ENCODE measurements at regions not wholly inside any gene's neighbourhood (a gene's known extent, or its start where the extent isn't known, plus 50 kb on each side); places are given as distances from the start of the nearest gene placed in this dataset.

- TF ChIP-seq CTCF (IDR thresholded peaks at IDR 0.05; ENCODE audit: poor library complexity, severe bottlenecking) = no peak
- H3K27ac ChIP-seq (ENCODE audit: poor library complexity, severe bottlenecking) = no peak overlapping the region
- H3K9me3 ChIP-seq (ENCODE audit: severe bottlenecking) = peaks cover 2% of the 10 kb centered on the region
- no peaks in the 10 kb centered on the region for H3K27me3 ChIP-seq (ENCODE audit: insufficient read depth, poor library complexity, severe bottlenecking)
- H3K4me1 ChIP-seq (ENCODE audit: insufficient read depth, poor library complexity, severe bottlenecking) = peaks cover 5% of the 10 kb centered on the region
- DNase-seq (ENCODE audit: low spot score) (no peak), ATAC-seq (ENCODE audit: low read depth) (no peak)
- H3K4me3 ChIP-seq (ENCODE audit: severe bottlenecking) = no peak overlapping the region
- no peaks in the 10 kb centered on the region for H3K36me3 ChIP-seq (ENCODE audit: low read depth)
These were observed 497.7 kb upstream of the WWC1 start for GRCh38 chr5:167793700-167794099.

DNA sequence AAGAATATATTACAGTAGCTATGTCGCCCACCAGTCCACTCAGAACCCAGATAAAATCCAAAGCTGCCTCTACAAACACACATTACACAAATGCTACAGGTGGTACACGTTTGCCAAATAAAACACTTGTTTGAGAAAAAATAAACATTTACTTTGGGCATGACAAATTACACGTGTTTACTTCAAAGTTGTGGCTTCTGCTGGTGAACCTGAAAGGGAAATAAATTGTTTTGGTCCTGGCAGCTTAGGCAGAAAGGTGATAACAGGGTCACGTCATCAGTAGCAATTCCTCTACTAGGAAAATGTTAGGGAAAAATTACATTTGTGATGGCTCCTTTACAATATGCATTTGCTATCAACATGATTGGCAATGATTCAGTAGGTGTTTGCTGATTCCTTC, 497.3 kb upstream of the WWC1 start:
- no peak for ATAC-seq (ENCODE audit: low read depth)
- no peaks in the 10 kb centered on the region for H3K36me3 ChIP-seq (ENCODE audit: low read depth)
- no peak for DNase-seq (ENCODE audit: low spot score)
- no peak overlapping the region for H3K27ac ChIP-seq (ENCODE audit: poor library complexity, severe bottlenecking)
- H3K4me1 ChIP-seq (ENCODE audit: insufficient read depth, poor library complexity, severe bottlenecking) = peaks cover 5% of the 10 kb centered on the region
- H3K9me3 ChIP-seq (ENCODE audit: severe bottlenecking) = peaks cover 2% of the 10 kb centered on the region
- no peak for TF ChIP-seq CTCF (IDR thresholded peaks at IDR 0.05; ENCODE audit: poor library complexity, severe bottlenecking)
- no peaks in the 10 kb centered on the region for H3K27me3 ChIP-seq (ENCODE audit: insufficient read depth, poor library complexity, severe bottlenecking)
- no peak overlapping the region for H3K4me3 ChIP-seq (ENCODE audit: severe bottlenecking)

DNA sequence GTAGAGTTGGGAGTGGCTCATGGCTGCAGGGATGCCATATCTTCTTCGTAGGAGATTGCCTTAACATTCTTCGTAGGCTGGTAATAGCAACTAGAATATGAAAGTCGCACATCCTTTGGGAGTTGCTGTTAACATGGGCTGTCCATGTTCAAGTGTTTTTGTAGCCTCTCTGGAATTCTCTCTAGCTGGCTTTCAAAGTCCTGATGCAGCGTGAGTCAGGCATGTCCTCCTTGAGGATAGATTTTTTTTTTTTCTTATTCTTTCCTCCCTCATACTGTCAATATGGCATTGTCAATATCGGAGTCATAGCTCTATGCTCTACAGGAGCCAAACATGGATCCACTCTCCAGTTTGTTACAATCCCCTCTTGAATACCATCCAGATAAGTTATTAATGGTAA, 494.8 kb upstream of the WWC1 start:
- Histone ChIP-seq H3K27me3 (ENCODE audit: insufficient read depth, poor library complexity, severe bottlenecking) (no peaks in the 10 kb centered on the region), H3K36me3 (ENCODE audit: low read depth) (no peaks in the 10 kb centered on the region), H3K27ac (ENCODE audit: poor library complexity, severe bottlenecking) (no peak overlapping the region), H3K4me1 (ENCODE audit: insufficient read depth, poor library complexity, severe bottlenecking) (peaks cover 5% of the 10 kb centered on the region), H3K9me3 (ENCODE audit: severe bottlenecking) (peaks cover 2% of the 10 kb centered on the region), H3K4me3 (ENCODE audit: severe bottlenecking) (no peak overlapping the region)
- no peak for TF ChIP-seq CTCF (IDR thresholded peaks at IDR 0.05; ENCODE audit: poor library complexity, severe bottlenecking)
- ATAC-seq (ENCODE audit: low read depth) (no peak), DNase-seq (ENCODE audit: low spot score) (no peak)

- Histone ChIP-seq H3K27ac (ENCODE audit: poor library complexity, severe bottlenecking) (no peak overlapping the region), H3K4me1 (ENCODE audit: insufficient read depth, poor library complexity, severe bottlenecking) (peaks cover 11% of the 10 kb centered on the region), H3K9me3 (ENCODE audit: severe bottlenecking) (peaks cover 2% of the 10 kb centered on the region), H3K36me3 (ENCODE audit: low read depth) (no peaks in the 10 kb centered on the region), H3K27me3 (ENCODE audit: insufficient read depth, poor library complexity, severe bottlenecking) (no peaks in the 10 kb centered on the region), H3K4me3 (ENCODE audit: severe bottlenecking) (no peak overlapping the region)
- DNase-seq (ENCODE audit: low spot score) (no peak), ATAC-seq (ENCODE audit: low read depth) (0 out of 3 replicates have a peak, but pooled peaks have one; percentile 41)
- no peak for TF ChIP-seq CTCF (IDR thresholded peaks at IDR 0.05; ENCODE audit: poor library complexity, severe bottlenecking)
These were observed 493.5 kb upstream of the WWC1 start for GRCh38 chr5:167797933-167798332.

GRCh38 chr5:167798448-167798847, 493.0 kb upstream of the WWC1 start:
- Histone ChIP-seq H3K27me3 (ENCODE audit: insufficient read depth, poor library complexity, severe bottlenecking) (no peaks in the 10 kb centered on the region), H3K36me3 (ENCODE audit: low read depth) (no peaks in the 10 kb centered on the region), H3K9me3 (ENCODE audit: severe bottlenecking) (peaks cover 2% of the 10 kb centered on the region), H3K27ac (ENCODE audit: poor library complexity, severe bottlenecking) (no peak overlapping the region), H3K4me1 (ENCODE audit: insufficient read depth, poor library complexity, severe bottlenecking) (peaks cover 16% of the 10 kb centered on the region), H3K4me3 (ENCODE audit: severe bottlenecking) (no peak overlapping the region)
- ATAC-seq (ENCODE audit: low read depth) = no peak
- no peak for DNase-seq (ENCODE audit: low spot score)
- no peak for TF ChIP-seq CTCF (IDR thresholded peaks at IDR 0.05; ENCODE audit: poor library complexity, severe bottlenecking)
